Spinal cord (tissue), 9 donors: ENCODE measurements at regions not wholly inside any gene's neighbourhood (a gene's known extent, or its start where the extent isn't known, plus 50 kb on each side); places are given as distances from the start of the nearest gene placed in this dataset.

ENCODE experiments used
- DNase-seq, 6 donors: peaks; one replicate each; pipeline versions ENCODE4 v3.0.0 to v3.0.0-alpha.2; 2013 to 2015; ENCODE audit warnings: low spot score in 6 of 6, low read depth in 4 of 6
- H3K27ac ChIP-seq: one replicate; pipeline ENCODE4 v1.5.1; 2013; ENCODE audit warnings: low read depth, low read length, control low read depth
- H3K27me3 ChIP-seq: one replicate; pipeline ENCODE4 v1.6.1; 2013; ENCODE audit warnings: low read length; ENCODE audit not compliant: control insufficient read depth, insufficient read depth
- H3K36me3 ChIP-seq: one replicate; pipeline ENCODE4 v1.6.1; 2013; ENCODE audit warnings: low read length; ENCODE audit not compliant: control insufficient read depth, insufficient read depth
- H3K4me1 ChIP-seq: one replicate; pipeline ENCODE4 v1.6.1; 2013; ENCODE audit warnings: low read length; ENCODE audit not compliant: control insufficient read depth, insufficient read depth
- H3K4me3 ChIP-seq: one replicate; pipeline ENCODE4 v1.5.1; 2013; ENCODE audit warnings: low read depth, low read length, control low read depth
- H3K9me3 ChIP-seq: one replicate; pipeline ENCODE4 v1.6.1; 2013; ENCODE audit warnings: low read length; ENCODE audit not compliant: control insufficient read depth, insufficient read depth
- WGBS: methylation state at CpG from one replicate; pipeline ENCODE4 v1.1.5; 2013; ENCODE audit warnings: missing lambda C conversion rate; ENCODE audit not compliant: insufficient coverage; 5-methylcytosine and 5-hydroxymethylcytosine counted together
- donor health status: healthy.

DNA sequence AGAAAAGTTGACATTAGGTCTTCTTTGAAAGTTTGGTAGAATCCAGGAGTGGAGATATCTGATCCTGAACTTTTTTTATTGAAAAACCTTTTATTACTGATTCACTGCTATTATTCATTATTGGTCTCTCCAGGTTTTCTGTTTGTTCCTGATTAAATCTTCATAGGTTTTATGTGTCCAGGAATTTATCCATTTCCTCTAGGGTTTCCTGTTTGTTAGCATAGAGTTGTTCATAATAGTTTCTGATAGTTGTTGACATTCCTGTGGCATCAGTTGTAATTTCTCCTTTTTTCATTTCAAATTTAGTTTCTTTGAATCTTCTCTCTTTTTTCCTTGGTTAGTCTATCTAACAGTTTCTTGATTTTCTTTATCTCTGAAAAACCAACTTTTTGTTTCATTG lies 370.3 kb downstream of the SLC6A15 start:
- H3K27me3 ChIP-seq: no peaks in the 10 kb centered on the region
- H3K4me3 ChIP-seq: no peak overlapping the region
- no peaks in the 10 kb centered on the region for H3K9me3 ChIP-seq
- DNase-seq: no peak
- no peak overlapping the region for H3K27ac ChIP-seq
- H3K36me3 ChIP-seq: no peaks in the 10 kb centered on the region
- H3K4me1 ChIP-seq: no peaks in the 10 kb centered on the region

DNA sequence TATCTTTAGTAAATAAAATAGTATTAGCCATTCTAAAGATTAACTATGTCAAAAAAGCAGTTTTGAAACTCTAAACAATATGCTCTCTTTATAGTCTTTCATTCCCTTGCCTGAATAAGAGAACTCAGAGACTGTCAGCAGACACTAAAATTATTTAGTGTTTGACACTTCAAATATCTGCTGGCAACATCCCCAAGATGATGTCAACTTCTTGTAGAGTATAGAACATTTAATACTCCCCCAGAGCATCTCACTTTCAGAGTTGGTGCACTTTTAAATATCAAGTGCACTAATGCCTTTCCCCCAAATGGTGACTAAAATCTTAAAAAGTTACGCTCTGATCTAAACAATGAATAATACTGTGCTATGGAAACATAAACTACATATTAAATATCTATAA lies 374.9 kb downstream of the SLC6A15 start:
- H3K27me3 ChIP-seq: no peaks in the 10 kb centered on the region
- DNase-seq: no peak
- WGBS: no CpG with 5 or more reads among the region's 1 CpG
- H3K4me1 ChIP-seq: no peaks in the 10 kb centered on the region
- no peak overlapping the region for H3K4me3 ChIP-seq
- H3K27ac ChIP-seq: no peak overlapping the region
- H3K9me3 ChIP-seq: no peaks in the 10 kb centered on the region
- H3K36me3 ChIP-seq: no peaks in the 10 kb centered on the region

DNA sequence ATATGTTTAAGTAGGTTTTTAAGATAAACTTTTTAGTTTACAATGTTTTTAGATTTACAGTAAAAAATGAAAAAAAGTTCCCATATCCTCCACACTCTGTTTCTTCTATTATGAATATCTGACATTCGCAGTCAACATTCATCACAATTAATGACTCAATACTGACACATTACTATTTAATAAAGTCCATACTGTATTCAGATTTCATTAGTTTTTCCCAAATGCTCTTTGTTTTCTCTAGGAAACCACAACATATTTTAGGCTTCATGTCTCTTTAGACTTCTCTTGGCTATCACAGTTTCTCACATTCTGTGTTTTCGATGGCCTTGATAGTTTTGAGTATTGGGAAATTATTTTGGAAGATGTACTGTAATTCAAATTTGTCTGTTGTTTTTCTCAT lies 399.8 kb downstream of the SLC6A15 start:
- H3K36me3 ChIP-seq: no peaks in the 10 kb centered on the region
- peaks cover 5% of the 10 kb centered on the region for H3K4me1 ChIP-seq
- WGBS: no CpG with 5 or more reads among the region's 2 CpGs
- no peaks in the 10 kb centered on the region for H3K27me3 ChIP-seq
- no peak for DNase-seq
- H3K4me3 ChIP-seq: no peak overlapping the region
- no peak overlapping the region for H3K27ac ChIP-seq
- no peaks in the 10 kb centered on the region for H3K9me3 ChIP-seq

DNA sequence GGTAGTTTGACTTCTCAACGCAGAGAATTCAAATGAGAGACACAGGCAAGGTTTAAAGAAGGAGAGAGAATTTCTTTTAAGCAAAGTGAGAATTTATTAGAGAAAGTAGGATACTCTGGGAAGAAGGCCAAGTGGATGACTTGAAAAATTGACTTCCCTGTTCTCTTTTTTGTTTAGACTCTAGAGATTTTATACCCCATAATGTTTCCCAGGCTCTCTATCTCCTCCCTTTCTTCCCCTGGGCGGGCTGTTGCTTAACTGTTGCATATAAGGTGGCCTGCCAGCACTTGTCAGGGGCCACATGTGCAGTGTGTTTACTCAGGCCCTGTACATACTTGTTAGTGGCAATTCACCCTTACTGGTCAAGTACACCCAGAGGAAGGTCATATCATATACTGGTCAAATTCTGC lies 403.7 kb downstream of the SLC6A15 start:
- Histone ChIP-seq H3K4me3 (no peak overlapping the region), H3K27ac (peak overlapping the region; percentile 40), H3K4me1 (peaks cover 5% of the 10 kb centered on the region), H3K9me3 (no peaks in the 10 kb centered on the region), H3K36me3 (no peaks in the 10 kb centered on the region), H3K27me3 (no peaks in the 10 kb centered on the region)
- DNase-seq: peak in 5 of 6 donors; percentile 15 to 75 (median 40)
- WGBS: 40% methylated on average over 1 of the region's 2 CpGs

DNA sequence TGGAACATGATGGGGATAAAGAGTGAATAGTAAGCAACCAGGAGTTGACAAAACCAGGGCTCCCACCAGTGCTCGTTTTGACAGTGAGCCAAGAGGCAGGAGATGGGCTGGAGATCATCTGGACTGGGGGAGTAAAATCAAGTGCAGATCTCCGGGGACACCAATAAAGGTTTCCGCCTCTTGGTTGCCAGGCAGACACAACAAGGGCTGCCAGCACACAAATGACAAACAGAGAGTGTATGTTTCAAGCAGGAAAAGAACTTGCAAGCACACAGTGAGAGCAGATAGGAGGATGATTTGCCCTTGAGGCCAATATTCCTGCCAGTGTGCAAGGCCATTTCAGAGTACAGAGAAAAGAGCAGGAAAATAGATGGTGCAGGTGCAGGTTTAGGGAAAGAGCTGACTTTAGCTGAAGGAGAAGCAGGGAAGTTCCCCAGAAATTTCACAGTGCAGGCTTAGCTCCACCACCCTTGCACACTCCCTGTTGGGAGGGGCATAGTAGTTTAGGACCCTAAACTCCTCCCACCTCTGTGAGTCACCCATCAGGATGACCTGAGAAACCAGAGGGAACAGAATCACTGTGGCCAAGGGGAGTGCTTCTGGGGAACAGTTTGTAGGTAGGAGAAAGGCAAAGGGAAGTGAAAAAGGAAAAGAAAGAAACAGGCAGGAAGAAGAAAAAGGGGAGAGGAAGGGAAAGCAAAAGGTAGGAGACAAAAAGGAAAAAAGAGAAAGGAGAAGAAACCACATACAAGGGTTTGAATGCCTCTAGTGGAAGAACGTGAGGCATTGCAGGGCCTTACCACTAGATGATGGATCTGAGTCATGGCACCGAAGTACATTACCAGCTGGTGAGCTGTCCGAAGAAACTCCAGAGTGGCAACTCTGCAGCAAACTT lies 404.4 kb downstream of the SLC6A15 start:
- WGBS: 19% methylated on average over 6 of the region's 6 CpGs
- H3K27ac ChIP-seq: peak overlapping the region; percentile 40

DNA sequence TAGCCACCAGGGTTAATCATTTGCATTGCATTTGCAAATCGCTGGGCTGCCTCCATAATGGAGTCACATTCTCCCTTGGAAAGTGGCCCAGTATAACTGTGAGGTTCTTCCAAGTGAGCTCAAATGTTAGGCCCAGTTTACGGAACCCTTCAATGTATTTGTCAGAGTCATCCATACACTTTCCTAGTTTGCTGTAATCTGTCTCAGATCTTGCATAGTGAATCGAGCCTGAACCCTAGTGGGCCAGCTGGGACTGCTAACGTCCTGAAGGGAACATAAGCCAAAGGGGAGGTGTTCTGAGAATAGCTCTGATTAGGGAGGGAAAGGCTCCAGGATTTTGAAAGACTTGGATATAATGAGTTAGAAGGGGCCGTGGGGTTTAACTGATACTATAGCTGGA lies 406.3 kb downstream of the SLC6A15 start:
- WGBS: 73% methylated on average over 4 of the region's 5 CpGs
- Histone ChIP-seq H3K27me3 (no peaks in the 10 kb centered on the region), H3K4me3 (no peak overlapping the region), H3K9me3 (no peaks in the 10 kb centered on the region), H3K4me1 (peaks cover 5% of the 10 kb centered on the region), H3K27ac (no peak overlapping the region), H3K36me3 (no peaks in the 10 kb centered on the region)
- no peak for DNase-seq

More for the DNA sequence above, 404.4 kb downstream of the SLC6A15 start:
- no peaks in the 10 kb centered on the region for H3K36me3 ChIP-seq
- H3K4me3 ChIP-seq: no peak overlapping the region
- H3K4me1 ChIP-seq: peaks cover 5% of the 10 kb centered on the region
- no peaks in the 10 kb centered on the region for H3K27me3 ChIP-seq
- peak in 3 of 6 donors; percentile 3 to 58 (median 38) for DNase-seq
- no peaks in the 10 kb centered on the region for H3K9me3 ChIP-seq

DNA sequence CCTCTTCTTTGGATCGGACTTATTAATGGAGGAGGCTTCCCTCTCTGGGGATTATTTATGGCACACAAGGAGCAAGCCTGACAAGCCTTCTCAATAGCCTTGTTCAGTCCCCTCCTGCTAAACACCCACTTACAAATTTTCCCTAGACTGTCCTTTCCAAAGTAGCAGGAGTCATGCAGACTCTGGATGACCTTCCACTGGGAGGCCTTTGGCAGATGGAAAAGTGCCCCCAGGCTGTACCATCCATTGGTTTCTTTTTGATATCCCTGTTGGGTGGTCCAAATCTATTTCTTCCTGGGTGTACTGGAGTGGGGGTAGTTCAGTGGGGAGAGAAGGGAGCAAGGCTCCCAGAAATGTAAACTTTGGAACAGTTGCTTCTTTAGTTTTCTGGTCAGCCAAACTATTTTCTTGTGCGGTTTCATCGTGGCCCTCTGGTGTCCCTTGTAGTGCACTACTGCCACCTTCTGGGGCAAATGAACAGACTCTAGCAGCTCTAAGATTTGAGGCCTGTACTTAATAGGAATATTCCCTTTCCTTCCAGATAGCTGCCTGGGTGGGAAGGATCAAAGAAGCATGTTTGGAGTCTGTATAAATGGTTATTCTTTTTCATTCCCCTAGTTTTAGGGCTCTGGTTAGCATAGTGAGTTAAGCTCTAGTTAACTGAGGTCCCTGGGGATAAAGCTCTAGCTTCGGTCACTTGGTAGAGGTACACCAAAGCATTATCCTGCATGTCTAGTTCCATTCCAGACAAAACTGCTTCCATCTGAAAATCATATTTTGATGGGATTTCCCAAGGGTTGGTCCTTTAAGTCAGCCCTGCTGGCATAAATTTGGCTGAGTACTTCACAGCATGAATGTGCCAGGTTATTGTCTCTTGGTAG lies 409.5 kb downstream of the SLC6A15 start:
- H3K27ac ChIP-seq: no peak overlapping the region
- peak in 3 of 6 donors; percentile 6 to 53 (median 43) for DNase-seq
- H3K9me3 ChIP-seq: no peaks in the 10 kb centered on the region
- no peak overlapping the region for H3K4me3 ChIP-seq
- no peaks in the 10 kb centered on the region for H3K36me3 ChIP-seq
- H3K4me1 ChIP-seq: peaks cover 3% of the 10 kb centered on the region
- 38% methylated on average over 2 of the region's 4 CpGs for WGBS
- no peaks in the 10 kb centered on the region for H3K27me3 ChIP-seq

DNA sequence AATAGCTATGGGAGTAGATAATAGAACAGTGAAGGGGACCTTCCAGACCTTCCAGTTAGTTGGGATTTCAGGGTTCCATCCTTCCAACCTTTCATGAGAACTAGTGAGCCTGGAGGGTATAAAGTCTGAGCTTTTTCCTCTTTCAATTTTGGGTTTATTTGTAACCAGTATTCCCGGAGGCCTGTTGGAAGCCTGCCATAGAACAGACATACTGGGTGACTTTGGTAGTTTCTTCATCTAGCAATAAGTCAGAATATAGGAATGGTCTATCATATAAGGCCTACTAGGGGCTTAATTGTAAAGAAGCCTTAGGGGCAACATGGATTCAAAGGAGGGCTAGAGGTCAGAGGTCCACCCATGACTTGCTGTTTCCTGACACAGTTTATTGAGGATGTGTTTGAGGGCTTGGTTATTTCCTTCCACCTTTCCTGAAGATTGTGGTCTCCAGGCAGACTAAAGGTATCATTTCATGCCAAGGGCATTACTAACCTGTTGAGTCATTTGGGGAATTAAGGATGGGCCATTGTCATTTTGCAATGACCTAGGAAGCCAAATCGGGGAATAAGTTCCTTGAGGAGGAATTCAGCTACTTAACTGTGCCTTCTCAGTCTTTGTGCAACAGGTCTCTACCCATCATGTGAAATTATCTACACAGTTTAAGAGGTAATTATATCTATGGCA lies 410.3 kb downstream of the SLC6A15 start:
- H3K27ac ChIP-seq: no peak overlapping the region
- H3K9me3 ChIP-seq: no peaks in the 10 kb centered on the region
- no CpG with 5 or more reads among the region's 2 CpGs for WGBS
- DNase-seq: no peak
- no peaks in the 10 kb centered on the region for H3K36me3 ChIP-seq
- no peaks in the 10 kb centered on the region for H3K27me3 ChIP-seq
- H3K4me1 ChIP-seq: no peaks in the 10 kb centered on the region
- H3K4me3 ChIP-seq: no peak overlapping the region

DNA sequence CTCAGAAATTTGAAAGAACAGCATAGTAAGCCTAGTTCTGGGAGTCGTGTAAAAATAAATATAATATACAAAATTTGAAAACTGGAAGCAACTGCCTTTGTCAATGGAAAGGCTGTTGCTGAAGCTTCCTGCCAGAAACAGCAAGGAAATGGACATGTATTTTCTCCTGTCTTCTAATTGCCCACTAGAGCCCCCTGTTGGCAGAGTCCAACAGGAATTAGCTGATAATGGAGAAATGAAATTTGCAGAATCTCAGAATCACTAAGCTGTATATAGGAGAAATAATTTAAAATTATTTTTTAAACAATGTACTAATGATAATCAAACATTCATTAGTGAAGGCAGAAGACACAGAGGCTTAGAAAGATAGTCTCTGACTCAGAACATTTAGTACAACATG lies 414.8 kb downstream of the SLC6A15 start:
- Histone ChIP-seq H3K4me3 (no peak overlapping the region), H3K4me1 (no peaks in the 10 kb centered on the region), H3K36me3 (no peaks in the 10 kb centered on the region), H3K27ac (no peak overlapping the region), H3K27me3 (no peaks in the 10 kb centered on the region), H3K9me3 (no peaks in the 10 kb centered on the region)
- WGBS: no CpG with 5 or more reads among the region's 1 CpG
- peak in 1 of 6 donors; percentile 47 for DNase-seq
